ENCODE measurements at regions not wholly inside any gene's neighbourhood (a gene's known extent, or its start where the extent isn't known, plus 50 kb on each side); places are given as distances from the start of the nearest gene placed in this dataset.
A peak's percentile ranks its signal among the peaks of the same experiment; 100 is the strongest.

GRCh38 chr1:229846351-229846750, 220.3 kb downstream of the URB2 start:
- no peak overlapping the region for H3K27ac Mint-ChIP-seq (ENCODE audit: unreplicated experiment)
- no peak overlapping the region for H3K4me3 Mint-ChIP-seq (ENCODE audit: unreplicated experiment)
- H3K4me1 Mint-ChIP-seq (ENCODE audit: unreplicated experiment), result peaks cover 5% of the 10 kb centered on the region
- no peak for DNase-seq (ENCODE audit: extremely low spot score, unreplicated experiment)
- no peaks in the 10 kb centered on the region for H3K9me3 Mint-ChIP-seq (ENCODE audit: unreplicated experiment)
- peaks cover 26% of the 10 kb centered on the region for H3K27me3 Mint-ChIP-seq (ENCODE audit: unreplicated experiment)
- TF ChIP-seq, protein P1, sequence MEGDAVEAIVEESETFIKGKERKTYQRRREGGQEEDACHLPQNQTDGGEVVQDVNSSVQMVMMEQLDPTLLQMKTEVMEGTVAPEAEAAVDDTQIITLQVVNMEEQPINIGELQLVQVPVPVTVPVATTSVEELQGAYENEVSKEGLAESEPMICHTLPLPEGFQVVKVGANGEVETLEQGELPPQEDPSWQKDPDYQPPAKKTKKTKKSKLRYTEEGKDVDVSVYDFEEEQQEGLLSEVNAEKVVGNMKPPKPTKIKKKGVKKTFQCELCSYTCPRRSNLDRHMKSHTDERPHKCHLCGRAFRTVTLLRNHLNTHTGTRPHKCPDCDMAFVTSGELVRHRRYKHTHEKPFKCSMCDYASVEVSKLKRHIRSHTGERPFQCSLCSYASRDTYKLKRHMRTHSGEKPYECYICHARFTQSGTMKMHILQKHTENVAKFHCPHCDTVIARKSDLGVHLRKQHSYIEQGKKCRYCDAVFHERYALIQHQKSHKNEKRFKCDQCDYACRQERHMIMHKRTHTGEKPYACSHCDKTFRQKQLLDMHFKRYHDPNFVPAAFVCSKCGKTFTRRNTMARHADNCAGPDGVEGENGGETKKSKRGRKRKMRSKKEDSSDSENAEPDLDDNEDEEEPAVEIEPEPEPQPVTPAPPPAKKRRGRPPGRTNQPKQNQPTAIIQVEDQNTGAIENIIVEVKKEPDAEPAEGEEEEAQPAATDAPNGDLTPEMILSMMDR (IDR thresholded peaks at IDR 0.05), result no peak
- H3K36me3 Mint-ChIP-seq (ENCODE audit: unreplicated experiment), result no peaks in the 10 kb centered on the region

DNA sequence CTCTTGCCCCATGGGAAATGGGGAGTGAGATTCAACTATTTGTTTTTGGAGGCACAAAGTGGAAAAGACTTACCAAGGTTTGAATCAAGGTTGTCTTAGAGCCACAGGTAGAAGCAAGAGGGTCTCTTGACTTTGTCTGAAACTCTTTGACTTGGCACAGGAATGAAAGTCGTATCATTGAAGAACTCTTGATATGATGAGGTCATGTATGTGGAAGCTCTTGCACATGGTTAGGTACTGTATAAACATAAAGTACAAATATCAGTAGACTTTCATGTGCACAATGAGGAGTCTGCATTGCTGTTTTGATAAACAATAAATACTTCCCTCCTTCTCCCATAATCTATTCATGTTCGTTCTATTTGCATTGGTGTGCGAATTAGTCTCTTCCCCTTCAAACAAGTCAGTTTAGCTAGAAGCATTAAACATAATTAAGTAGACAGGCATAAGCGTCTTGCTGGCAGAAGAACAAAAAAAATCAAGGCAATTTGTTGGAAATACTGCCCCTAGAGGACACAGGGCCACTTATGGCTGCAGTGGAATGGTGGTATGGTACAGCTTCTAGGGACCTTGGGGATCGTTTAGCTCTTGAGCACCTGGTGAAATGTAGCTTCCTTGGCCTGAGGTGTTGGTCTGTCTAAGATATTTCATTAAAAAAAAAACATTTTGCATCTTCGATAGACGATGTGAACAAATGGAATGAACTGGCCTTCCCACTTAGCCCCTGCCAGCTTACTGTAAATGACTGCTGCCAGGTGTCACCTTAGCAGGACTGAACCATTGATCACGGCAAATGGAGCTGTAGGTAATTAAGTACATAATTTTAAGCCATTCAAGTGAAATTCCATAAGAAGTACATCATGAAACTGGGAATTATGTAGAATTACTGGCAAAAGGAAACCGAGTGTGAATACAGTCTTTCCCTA, 218.0 kb upstream of the GALNT2 start:
- TF ChIP-seq, protein P1 (IDR thresholded peaks at IDR 0.05), result peak; percentile 51
- Mint-ChIP-seq H3K4me3 (ENCODE audit: unreplicated experiment) (no peak overlapping the region), H3K27ac (ENCODE audit: unreplicated experiment) (no peak overlapping the region), H3K9me3 (ENCODE audit: unreplicated experiment) (no peaks in the 10 kb centered on the region), H3K36me3 (ENCODE audit: unreplicated experiment) (no peaks in the 10 kb centered on the region), H3K27me3 (ENCODE audit: unreplicated experiment) (peaks cover 26% of the 10 kb centered on the region), H3K4me1 (ENCODE audit: unreplicated experiment) (peaks cover under 1% of the 10 kb centered on the region)
- DNase-seq (ENCODE audit: extremely low spot score, unreplicated experiment), result no peak

DNA sequence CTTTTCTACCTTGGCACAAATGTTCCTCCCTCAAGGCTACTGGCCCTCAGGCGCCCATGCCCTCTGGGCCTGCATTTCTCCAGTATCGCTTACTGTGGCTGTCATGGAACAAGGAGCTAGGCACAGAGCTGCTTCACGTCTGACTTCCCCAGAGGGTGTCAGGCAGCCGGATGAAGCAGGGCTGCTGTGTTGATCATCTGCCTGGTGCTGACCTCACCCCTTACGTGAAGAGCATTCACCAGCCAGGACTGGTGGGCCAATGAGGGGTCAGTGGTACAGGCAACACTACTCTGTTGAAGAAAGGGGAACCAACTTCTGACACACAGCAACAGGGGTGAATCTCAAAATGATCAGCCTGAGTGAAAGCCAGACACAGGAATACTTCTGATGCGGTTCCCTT, 215.5 kb upstream of the GALNT2 start:
- H3K27me3 Mint-ChIP-seq (ENCODE audit: unreplicated experiment), result peaks cover 25% of the 10 kb centered on the region
- TF ChIP-seq, protein P1 (IDR thresholded peaks at IDR 0.05), result no peak
- H3K27ac Mint-ChIP-seq (ENCODE audit: unreplicated experiment), result no peak overlapping the region
- no peaks in the 10 kb centered on the region for H3K4me1 Mint-ChIP-seq (ENCODE audit: unreplicated experiment)
- H3K4me3 Mint-ChIP-seq (ENCODE audit: unreplicated experiment), result no peak overlapping the region
- no peaks in the 10 kb centered on the region for H3K36me3 Mint-ChIP-seq (ENCODE audit: unreplicated experiment)
- DNase-seq (ENCODE audit: extremely low spot score, unreplicated experiment), result no peak
- no peaks in the 10 kb centered on the region for H3K9me3 Mint-ChIP-seq (ENCODE audit: unreplicated experiment)

- Mint-ChIP-seq H3K27me3 (ENCODE audit: unreplicated experiment) (peaks cover 22% of the 10 kb centered on the region), H3K27ac (ENCODE audit: unreplicated experiment) (no peak overlapping the region), H3K36me3 (ENCODE audit: unreplicated experiment) (no peaks in the 10 kb centered on the region), H3K4me3 (ENCODE audit: unreplicated experiment) (no peak overlapping the region), H3K9me3 (ENCODE audit: unreplicated experiment) (no peaks in the 10 kb centered on the region), H3K4me1 (ENCODE audit: unreplicated experiment) (no peaks in the 10 kb centered on the region)
- TF ChIP-seq, protein P1 (IDR thresholded peaks at IDR 0.05), result no peak
- DNase-seq (ENCODE audit: extremely low spot score, unreplicated experiment), result no peak
These were observed 213.3 kb upstream of the GALNT2 start for GRCh38 chr1:229853751-229854150.

DNA sequence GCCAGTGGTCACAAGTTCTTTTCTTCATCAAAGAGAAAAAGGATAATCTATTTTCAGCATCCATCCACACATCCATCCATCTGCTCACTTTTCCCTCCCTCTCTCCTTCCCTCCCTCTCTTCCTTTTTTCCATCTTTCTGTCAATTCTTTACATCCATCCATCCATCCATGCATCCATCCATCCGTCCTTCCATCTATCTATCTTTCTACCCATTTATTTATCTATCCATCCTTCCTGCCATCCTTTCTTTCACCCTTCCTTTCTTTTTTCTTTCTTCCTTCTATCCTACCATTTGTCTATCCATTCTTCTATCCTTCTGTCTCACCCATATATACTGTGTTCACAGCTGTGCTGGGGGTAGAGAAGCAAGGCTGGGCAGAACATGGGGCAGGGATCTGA, 212.4 kb upstream of the GALNT2 start:
- Mint-ChIP-seq H3K27me3 (ENCODE audit: unreplicated experiment) (peaks cover 22% of the 10 kb centered on the region), H3K27ac (ENCODE audit: unreplicated experiment) (no peak overlapping the region), H3K4me1 (ENCODE audit: unreplicated experiment) (no peaks in the 10 kb centered on the region), H3K4me3 (ENCODE audit: unreplicated experiment) (no peak overlapping the region), H3K36me3 (ENCODE audit: unreplicated experiment) (no peaks in the 10 kb centered on the region), H3K9me3 (ENCODE audit: unreplicated experiment) (no peaks in the 10 kb centered on the region)
- TF ChIP-seq, protein P1 (IDR thresholded peaks at IDR 0.05), result no peak
- DNase-seq (ENCODE audit: extremely low spot score, unreplicated experiment), result no peak
